HEK293T (cell line): ENCODE measurements at regions not wholly inside any gene's neighbourhood (a gene's known extent, or its start where the extent isn't known, plus 50 kb on each side); places are given as distances from the start of the nearest gene placed in this dataset.

Experiments
- ARNT ChIP-seq: fragments of 450-650 bp; IDR thresholded peaks from 2 replicates; pipeline ENCODE4 v1.6.1; 2017; ENCODE audit warnings: mild to moderate bottlenecking
- BHLHE40 ChIP-seq: fragments of 450-650 bp; IDR thresholded peaks from 2 replicates; pipeline ENCODE4 v1.6.1; 2016; ENCODE audit warnings: mild to moderate bottlenecking, moderate library complexity, borderline replicate concordance
- CTBP1 ChIP-seq: fragments of 450-650 bp; IDR thresholded peaks from 2 replicates; pipeline ENCODE4 v1.6.1; 2016; ENCODE audit warnings: borderline replicate concordance
- FOXK2 ChIP-seq: fragments of 450-650 bp; IDR thresholded peaks from 2 replicates; pipeline ENCODE4 v1.6.1; 2016; ENCODE audit warnings: mild to moderate bottlenecking
- FOXM1 ChIP-seq: fragments of 450-650 bp; IDR thresholded peaks from 2 replicates; pipeline ENCODE4 v1.6.1; 2017; ENCODE audit warnings: mild to moderate bottlenecking, borderline replicate concordance
- HDGF ChIP-seq: fragments of 450-650 bp; IDR thresholded peaks from 2 replicates; pipeline ENCODE4 v1.6.1; 2017; ENCODE audit warnings: antibody characterized with exemption, borderline replicate concordance
- SP1 ChIP-seq: fragments of 450-650 bp; IDR thresholded peaks from 2 replicates; pipeline ENCODE4 v1.6.1; 2017
- SUZ12 ChIP-seq: fragments of 450-650 bp; IDR thresholded peaks from 2 replicates; pipeline ENCODE4 v1.6.1; 2016; ENCODE audit warnings: mild to moderate bottlenecking

DNA sequence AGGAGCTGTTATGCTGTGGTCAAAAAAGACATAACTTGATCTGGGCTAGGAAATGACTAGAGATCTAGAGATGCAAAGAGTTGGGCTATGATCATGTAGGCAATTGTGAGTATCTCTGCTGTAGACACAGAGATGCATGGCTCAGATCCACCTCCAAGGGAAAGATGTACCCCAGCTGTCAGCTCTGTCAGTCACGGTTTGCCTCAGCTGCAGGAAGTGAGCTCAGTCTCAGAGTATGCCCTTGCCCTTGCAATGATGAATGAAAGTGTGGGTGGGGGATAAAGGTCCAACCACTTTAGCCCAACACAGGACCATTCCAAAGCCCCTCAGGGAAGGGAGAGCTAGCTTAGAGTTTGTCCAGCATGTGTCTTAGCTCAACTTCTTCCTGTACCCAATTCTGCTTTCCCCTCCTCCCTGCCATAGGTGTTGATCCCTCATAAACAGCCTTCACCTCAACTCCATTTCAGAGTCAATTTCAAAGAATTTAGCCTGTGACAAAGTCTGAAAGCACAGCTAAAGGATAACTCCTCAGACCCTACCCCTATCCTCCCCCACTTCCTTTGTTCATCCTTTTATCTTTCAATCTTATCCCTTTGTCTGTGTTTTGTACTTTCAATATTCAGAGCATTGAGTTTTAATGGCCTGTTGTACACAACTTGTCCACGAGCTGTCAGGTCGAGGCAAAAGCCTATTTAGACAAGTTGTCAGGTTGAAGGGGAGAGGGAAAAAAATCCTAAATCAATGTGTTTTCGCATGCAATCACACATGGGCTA lies 90.6 kb downstream of the MID1IP1 start:
- TF ChIP-seq FOXK2, result no peak
- no peak for TF ChIP-seq SUZ12
- TF ChIP-seq HDGF, result no peak
- no peak for TF ChIP-seq SP1
- TF ChIP-seq FOXM1, result no peak
- TF ChIP-seq CTBP1, result no peak
- no peak for TF ChIP-seq ARNT
- TF ChIP-seq BHLHE40, result no peak
